ENCODE measurements at regions not wholly inside any gene's neighbourhood (a gene's known extent, or its start where the extent isn't known, plus 50 kb on each side); places are given as distances from the start of the nearest gene placed in this dataset.

GRCh38 chr2:123493687-123494086 lies 531.4 kb upstream of the CNTNAP5 start:
- H3K4me3 ChIP-seq (ENCODE audit: low read depth, low read length): no peak overlapping the region
- no peak for DNase-seq (ENCODE audit: low read depth)
- TF ChIP-seq CTCF (IDR thresholded peaks at IDR 0.05; ENCODE audit: low read depth, low read length): no peak
- TF ChIP-seq MYC (IDR thresholded peaks at IDR 0.05; ENCODE audit: low read depth, low read length): no peak
- TF ChIP-seq, protein P1, sequence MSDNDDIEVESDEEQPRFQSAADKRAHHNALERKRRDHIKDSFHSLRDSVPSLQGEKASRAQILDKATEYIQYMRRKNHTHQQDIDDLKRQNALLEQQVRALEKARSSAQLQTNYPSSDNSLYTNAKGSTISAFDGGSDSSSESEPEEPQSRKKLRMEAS (IDR thresholded peaks at IDR 0.05; ENCODE audit: low read depth, low read length): no peak
- TF ChIP-seq POLR2A (IDR thresholded peaks at IDR 0.05; ENCODE audit: extremely low read depth, insufficient read length): no peak

DNA sequence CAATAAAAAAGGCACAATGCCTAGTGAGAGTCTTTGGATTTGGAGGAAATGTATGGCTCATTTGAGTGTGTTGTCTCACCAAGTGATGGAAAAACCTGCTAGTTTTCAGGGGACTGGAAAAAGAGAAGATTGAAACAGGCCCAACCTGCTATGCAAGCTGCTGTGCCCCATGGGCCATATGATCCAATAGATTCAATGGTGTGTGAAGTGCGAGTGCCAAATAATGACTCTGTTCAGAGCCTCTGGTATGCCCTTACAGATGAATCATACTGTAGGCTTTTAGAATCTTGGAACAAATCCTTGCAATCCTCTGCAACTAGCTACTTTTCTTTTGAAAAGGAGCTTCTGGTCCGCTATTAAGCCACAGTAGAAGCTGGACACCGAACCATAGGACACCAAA lies 529.8 kb upstream of the CNTNAP5 start:
- no peak for DNase-seq (ENCODE audit: low read depth)
- no peak overlapping the region for H3K4me3 ChIP-seq (ENCODE audit: low read depth, low read length)
- TF ChIP-seq CTCF (IDR thresholded peaks at IDR 0.05; ENCODE audit: low read depth, low read length): no peak
- TF ChIP-seq POLR2A (IDR thresholded peaks at IDR 0.05; ENCODE audit: extremely low read depth, insufficient read length): no peak
- TF ChIP-seq, protein P1 (IDR thresholded peaks at IDR 0.05; ENCODE audit: low read depth, low read length): no peak
- no peak for TF ChIP-seq MYC (IDR thresholded peaks at IDR 0.05; ENCODE audit: low read depth, low read length)

DNA sequence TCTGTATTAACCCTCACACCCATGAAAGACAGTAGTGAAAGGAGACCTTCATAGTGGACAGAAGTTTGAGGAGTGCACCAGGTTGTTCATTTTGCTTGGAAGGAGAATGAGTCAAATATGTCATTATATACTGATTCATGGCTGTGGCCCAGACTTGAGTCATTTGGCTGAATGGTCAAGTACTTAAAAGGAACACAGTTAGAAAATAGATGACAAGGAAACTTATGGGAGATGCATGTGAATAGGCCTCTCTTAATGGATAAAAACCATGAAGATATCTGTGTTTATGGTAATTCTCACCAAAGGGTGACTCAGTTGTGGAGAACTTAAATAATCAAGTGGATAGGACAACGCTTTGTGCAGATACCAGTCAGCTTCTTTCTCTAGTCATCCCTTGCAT lies 524.7 kb upstream of the CNTNAP5 start:
- no peak for TF ChIP-seq MYC (IDR thresholded peaks at IDR 0.05; ENCODE audit: low read depth, low read length)
- no peak for TF ChIP-seq POLR2A (IDR thresholded peaks at IDR 0.05; ENCODE audit: extremely low read depth, insufficient read length)
- TF ChIP-seq, protein P1 (IDR thresholded peaks at IDR 0.05; ENCODE audit: low read depth, low read length): no peak
- no peak for TF ChIP-seq CTCF (IDR thresholded peaks at IDR 0.05; ENCODE audit: low read depth, low read length)
- no peak overlapping the region for H3K4me3 ChIP-seq (ENCODE audit: low read depth, low read length)
- DNase-seq (ENCODE audit: low read depth): no peak

- no peak for TF ChIP-seq MYC (IDR thresholded peaks at IDR 0.05; ENCODE audit: low read depth, low read length)
- DNase-seq (ENCODE audit: low read depth): no peak
- H3K4me3 ChIP-seq (ENCODE audit: low read depth, low read length): no peak overlapping the region
Observed at GRCh38 chr2:123500988-123501387, 524.1 kb upstream of the CNTNAP5 start.

GRCh38 chr2:123502931-123503330 lies 522.2 kb upstream of the CNTNAP5 start:
- TF ChIP-seq POLR2A (IDR thresholded peaks at IDR 0.05; ENCODE audit: extremely low read depth, insufficient read length) (no peak), MYC (IDR thresholded peaks at IDR 0.05; ENCODE audit: low read depth, low read length) (no peak), CTCF (IDR thresholded peaks at IDR 0.05; ENCODE audit: low read depth, low read length) (no peak)
- TF ChIP-seq, protein P1 (IDR thresholded peaks at IDR 0.05; ENCODE audit: low read depth, low read length): no peak
- DNase-seq (ENCODE audit: low read depth): no peak
- no peak overlapping the region for H3K4me3 ChIP-seq (ENCODE audit: low read depth, low read length)

DNA sequence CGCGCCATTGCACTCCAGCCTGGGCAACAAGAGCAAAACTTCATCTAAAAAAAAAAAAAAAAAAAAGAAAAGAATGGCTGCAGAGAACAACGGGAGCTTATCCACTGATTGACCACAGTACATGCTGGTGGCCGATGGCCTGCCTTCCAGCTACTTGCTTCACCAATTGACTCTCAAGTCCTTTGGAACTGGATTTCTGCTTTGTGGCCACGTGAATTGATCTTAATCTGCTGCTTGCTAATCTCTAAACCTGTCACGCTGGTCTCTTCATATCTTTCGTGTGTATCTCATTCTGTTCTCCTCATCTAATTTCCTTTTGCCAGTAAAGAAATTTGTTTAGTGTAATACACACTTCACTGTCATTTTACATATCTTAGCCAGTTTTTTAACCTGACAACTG lies 512.5 kb upstream of the CNTNAP5 start:
- H3K4me3 ChIP-seq (ENCODE audit: low read depth, low read length): no peak overlapping the region
- TF ChIP-seq MYC (IDR thresholded peaks at IDR 0.05; ENCODE audit: low read depth, low read length): no peak
- TF ChIP-seq, protein P1 (IDR thresholded peaks at IDR 0.05; ENCODE audit: low read depth, low read length): no peak
- no peak for TF ChIP-seq POLR2A (IDR thresholded peaks at IDR 0.05; ENCODE audit: extremely low read depth, insufficient read length)
- no peak for TF ChIP-seq CTCF (IDR thresholded peaks at IDR 0.05; ENCODE audit: low read depth, low read length)
- DNase-seq (ENCODE audit: low read depth): no peak

All from NB4 (cell line).